Prostate gland (tissue), 2 donors: ENCODE measurements at regions not wholly inside any gene's neighbourhood (a gene's known extent, or its start where the extent isn't known, plus 50 kb on each side); places are given as distances from the start of the nearest gene placed in this dataset.

ENCODE experiments used
- DNase-seq: peaks from one replicate; pipeline ENCODE4 v3.0.0-alpha.2; 2019; ENCODE audit warnings: low spot score
- H3K27ac ChIP-seq, 2 donors: fragments of 200-600 bp; sonication (generic); 2 replicates each; pipeline ENCODE4 v1.5.1; 2017 to 2019
- H3K27me3 ChIP-seq: fragments of 200-600 bp; sonication (generic); replicated peaks from 2 replicates; pipeline ENCODE4 v1.5.1; 2019; ENCODE audit not compliant: insufficient read depth
- H3K36me3 ChIP-seq, 2 donors: fragments of 200-600 bp; sonication (generic); 1 replicate in 1 of 2; 2 replicates in 1 of 2; pipeline versions ENCODE4 v1.5.1 to v1.8.1; 2017 to 2019
- H3K4me1 ChIP-seq: fragments of 200-600 bp; sonication (generic); replicated peaks from 2 replicates; pipeline ENCODE4 v1.5.1; 2019
- H3K4me3 ChIP-seq, 2 donors: fragments of 200-600 bp; sonication (generic); 2 replicates each; pipeline ENCODE4 v1.5.1; 2017 to 2019
- H3K9me3 ChIP-seq: fragments of 200-600 bp; sonication (generic); 2 replicates; pipeline ENCODE4 v1.5.1; 2017
- CTCF ChIP-seq, 4 experiments: fragments of 200-600 bp in 2 of 4; fragments of 450-650 bp in 2 of 4; sonication (generic) in 2 of 4; IDR thresholded peaks; 1 replicate in 3 of 4; 2 replicates in 1 of 4; pipeline ENCODE4 v1.5.1; 2016 to 2019; ENCODE audit warnings: antibody characterized with exemption in 4 of 4, mild to moderate bottlenecking in 2 of 4, moderate library complexity in 2 of 4
- POLR2A ChIP-seq: fragments of 450-650 bp; IDR thresholded peaks from one replicate; pipeline ENCODE4 v1.6.1; 2016; ENCODE audit warnings: antibody characterized with exemption, mild to moderate bottlenecking
- POLR2AphosphoS5 ChIP-seq: sonication (generic); formaldehyde crosslinking; IDR thresholded peaks from one replicate; pipeline ENCODE4 v1.6.1; 2017; ENCODE audit warnings: antibody characterized with exemption
- WGBS: methylation state at CpG from one replicate; pipeline ENCODE4 v1.1.5; 2018; 5-methylcytosine and 5-hydroxymethylcytosine counted together
- intact Hi-C: fragments of 100-400 bp; cut with DNase I; formaldehyde crosslinking; loops from one replicate; pipeline ENCODE4 v1.14.2; 2022

DNA sequence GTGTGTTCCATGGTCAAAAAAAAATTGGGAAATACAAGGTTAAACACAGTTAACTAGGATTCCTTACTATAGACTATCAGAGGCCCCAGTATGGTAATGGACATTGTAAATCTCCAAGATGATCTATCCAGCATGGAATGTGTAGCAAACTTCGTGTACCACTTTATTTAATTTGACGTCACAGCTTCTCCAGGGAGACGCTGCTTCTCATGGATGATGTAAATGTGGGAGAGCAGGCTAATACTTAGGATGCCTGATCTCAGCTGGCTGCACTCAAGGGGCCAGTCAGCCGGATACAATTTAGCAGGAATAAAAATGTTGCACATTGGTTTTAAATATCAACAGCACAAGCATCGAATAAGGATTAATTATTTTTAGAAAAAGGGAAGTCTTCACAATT lies 111.7 kb upstream of the HPF1 start:
- no peak for DNase-seq
- intact Hi-C loops: no loop called here
- TF ChIP-seq POLR2AphosphoS5: no peak
- TF ChIP-seq CTCF (IDR thresholded peaks at IDR 0.05): no peak
- TF ChIP-seq POLR2A: no peak

DNA sequence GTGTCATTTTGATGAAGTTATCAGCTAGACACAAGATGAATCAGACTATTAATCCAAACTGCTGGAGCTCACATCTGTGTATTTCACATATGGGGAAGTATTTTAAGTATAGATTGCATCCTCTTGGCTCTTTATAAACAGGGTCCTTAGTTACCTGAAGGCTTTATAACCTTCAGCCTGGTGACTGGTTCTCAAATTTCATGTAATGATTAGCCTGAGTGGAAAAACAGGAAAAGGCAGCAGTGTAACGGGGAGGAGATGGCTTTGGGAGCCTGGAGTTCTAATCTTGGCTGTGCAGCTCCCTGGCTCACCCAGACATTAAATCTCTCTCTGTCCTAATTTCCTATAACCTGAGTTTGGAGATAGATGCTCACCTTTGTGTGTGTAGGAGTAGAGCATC lies 103.8 kb upstream of the HPF1 start:
- TF ChIP-seq POLR2A: no peak
- no peak for TF ChIP-seq POLR2AphosphoS5
- no peak for TF ChIP-seq CTCF (IDR thresholded peaks at IDR 0.05)
- DNase-seq: no peak

More for the DNA sequence above, 111.7 kb upstream of the HPF1 start:
- Histone ChIP-seq H3K27me3 (no peaks in the 10 kb centered on the region), H3K9me3 (no peaks in the 10 kb centered on the region), H3K4me3 (no peak overlapping the region), H3K36me3 (no peaks in the 10 kb centered on the region), H3K4me1 (no peaks in the 10 kb centered on the region), H3K27ac (no peak overlapping the region)
- WGBS: 58% methylated on average over 5 of the region's 5 CpGs

DNA sequence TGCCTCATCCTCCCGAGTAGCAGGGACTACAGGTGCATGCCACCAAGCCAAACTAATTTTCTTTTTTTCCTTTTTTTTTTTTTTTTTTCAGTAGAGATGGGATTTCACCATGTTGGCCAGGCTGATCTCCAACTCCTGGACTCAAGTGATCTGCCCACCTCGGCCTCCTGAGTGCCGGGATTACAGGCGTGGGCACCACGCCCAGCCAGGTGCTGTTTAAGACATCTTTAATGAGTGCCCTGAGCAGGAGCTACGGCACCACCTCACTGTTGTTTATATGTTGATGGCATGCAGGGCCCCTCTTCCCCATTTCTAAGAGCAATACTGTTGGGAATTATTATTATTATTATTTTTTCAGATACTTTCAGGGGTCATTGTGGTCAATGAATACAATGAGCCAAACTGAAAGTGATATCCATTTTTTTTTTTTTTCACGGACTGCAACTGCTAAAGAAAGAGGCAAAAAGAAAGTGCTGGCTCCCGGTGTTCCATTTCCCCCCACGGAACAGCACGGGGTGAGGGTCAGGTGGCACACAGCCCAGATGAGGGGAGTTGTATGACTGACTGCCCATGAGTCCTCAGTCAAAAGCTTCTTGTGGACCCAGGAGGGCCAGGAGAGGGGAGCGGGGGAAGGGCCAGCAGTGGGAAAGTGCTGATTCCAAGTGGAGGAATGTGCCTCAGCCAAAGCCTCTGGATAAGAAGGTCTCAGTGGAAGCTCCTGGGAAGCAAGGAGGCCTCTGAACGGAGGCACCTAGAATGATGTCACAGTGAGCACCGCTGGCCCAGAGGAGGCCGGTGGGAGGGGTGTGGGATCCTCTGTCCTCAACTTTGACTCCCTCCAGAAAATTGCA lies 101.8 kb upstream of the HPF1 start:
- H3K9me3 ChIP-seq: no peaks in the 10 kb centered on the region
- no peak overlapping the region for H3K27ac ChIP-seq

More for the DNA sequence above, 103.8 kb upstream of the HPF1 start:
- H3K4me3 ChIP-seq: no peak overlapping the region
- no peaks in the 10 kb centered on the region for H3K4me1 ChIP-seq
- H3K9me3 ChIP-seq: no peaks in the 10 kb centered on the region
- intact Hi-C loops: no loop called here
- H3K27me3 ChIP-seq: no peaks in the 10 kb centered on the region
- 9% methylated on average over 1 of the region's 1 CpG for WGBS
- no peak overlapping the region for H3K27ac ChIP-seq
- H3K36me3 ChIP-seq: no peaks in the 10 kb centered on the region

DNA sequence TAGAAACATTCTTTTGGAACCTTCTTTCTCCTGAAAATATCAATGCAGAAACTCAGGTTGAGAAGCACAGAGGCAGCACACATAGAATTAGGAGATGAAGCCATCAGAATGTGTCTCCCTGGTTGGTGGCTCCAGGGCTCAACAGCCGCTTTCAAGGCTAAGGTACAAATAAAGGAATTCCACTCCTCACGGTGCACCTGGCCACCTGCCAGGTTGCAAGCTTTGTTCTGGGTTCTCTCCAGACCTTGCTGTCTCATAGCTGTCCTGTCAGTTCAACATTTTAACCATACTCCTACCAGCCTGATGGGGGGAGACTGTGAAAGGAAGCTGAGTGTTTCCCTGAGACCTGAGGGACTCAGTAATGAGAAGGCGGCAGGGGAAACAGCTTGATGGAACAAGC lies 96.3 kb upstream of the HPF1 start:
- DNase-seq: no peak
- H3K27me3 ChIP-seq: no peaks in the 10 kb centered on the region
- TF ChIP-seq POLR2A (no peak), POLR2AphosphoS5 (no peak), CTCF (IDR thresholded peaks at IDR 0.05) (no peak)
- H3K4me3 ChIP-seq: no peak overlapping the region
- H3K36me3 ChIP-seq: no peaks in the 10 kb centered on the region
- H3K9me3 ChIP-seq: no peaks in the 10 kb centered on the region
- intact Hi-C loops: no loop called here
- 36% methylated on average over 3 of the region's 3 CpGs for WGBS
- no peak overlapping the region for H3K27ac ChIP-seq
- no peaks in the 10 kb centered on the region for H3K4me1 ChIP-seq

More for the DNA sequence above, 101.8 kb upstream of the HPF1 start:
- TF ChIP-seq POLR2A (no peak), POLR2AphosphoS5 (no peak), CTCF (IDR thresholded peaks at IDR 0.05) (no peak)
- DNase-seq: no peak
- Histone ChIP-seq H3K4me1 (no peaks in the 10 kb centered on the region), H3K4me3 (no peak overlapping the region), H3K36me3 (no peaks in the 10 kb centered on the region), H3K27me3 (no peaks in the 10 kb centered on the region)
- WGBS: 64% methylated on average over 14 of the region's 14 CpGs
- intact Hi-C loops: no loop called here

GRCh38 chr4:169852481-169852880 lies 94.7 kb upstream of the HPF1 start:
- Histone ChIP-seq H3K27ac (no peak overlapping the region), H3K27me3 (no peaks in the 10 kb centered on the region), H3K36me3 (no peaks in the 10 kb centered on the region), H3K4me1 (no peaks in the 10 kb centered on the region), H3K9me3 (no peaks in the 10 kb centered on the region), H3K4me3 (no peak overlapping the region)
- TF ChIP-seq POLR2A (no peak), POLR2AphosphoS5 (no peak), CTCF (IDR thresholded peaks at IDR 0.05) (no peak)
- no peak for DNase-seq
- intact Hi-C loops: no loop called here
